ENCODE measurements at regions not wholly inside any gene's neighbourhood (a gene's known extent, or its start where the extent isn't known, plus 50 kb on each side); places are given as distances from the start of the nearest gene placed in this dataset.

- TF ChIP-seq POLR2A (IDR thresholded peaks at IDR 0.05) (no peak), POLR2AphosphoS5 (IDR thresholded peaks at IDR 0.05; ENCODE audit: insufficient read depth in 1 of 2, low read depth in 1 of 2) (no peak)
- TF ChIP-seq, protein P1, sequence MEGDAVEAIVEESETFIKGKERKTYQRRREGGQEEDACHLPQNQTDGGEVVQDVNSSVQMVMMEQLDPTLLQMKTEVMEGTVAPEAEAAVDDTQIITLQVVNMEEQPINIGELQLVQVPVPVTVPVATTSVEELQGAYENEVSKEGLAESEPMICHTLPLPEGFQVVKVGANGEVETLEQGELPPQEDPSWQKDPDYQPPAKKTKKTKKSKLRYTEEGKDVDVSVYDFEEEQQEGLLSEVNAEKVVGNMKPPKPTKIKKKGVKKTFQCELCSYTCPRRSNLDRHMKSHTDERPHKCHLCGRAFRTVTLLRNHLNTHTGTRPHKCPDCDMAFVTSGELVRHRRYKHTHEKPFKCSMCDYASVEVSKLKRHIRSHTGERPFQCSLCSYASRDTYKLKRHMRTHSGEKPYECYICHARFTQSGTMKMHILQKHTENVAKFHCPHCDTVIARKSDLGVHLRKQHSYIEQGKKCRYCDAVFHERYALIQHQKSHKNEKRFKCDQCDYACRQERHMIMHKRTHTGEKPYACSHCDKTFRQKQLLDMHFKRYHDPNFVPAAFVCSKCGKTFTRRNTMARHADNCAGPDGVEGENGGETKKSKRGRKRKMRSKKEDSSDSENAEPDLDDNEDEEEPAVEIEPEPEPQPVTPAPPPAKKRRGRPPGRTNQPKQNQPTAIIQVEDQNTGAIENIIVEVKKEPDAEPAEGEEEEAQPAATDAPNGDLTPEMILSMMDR (IDR thresholded peaks at IDR 0.05), result no peak
- H3K9me3 ChIP-seq, result no peaks in the 10 kb centered on the region
These were observed 308.0 kb upstream of the THRB start for GRCh38 chr3:24802614-24803013.

GRCh38 chr3:24804095-24804494, 309.4 kb upstream of the THRB start:
- Histone ChIP-seq H3K27ac (no peak overlapping the region), H3K4me3 (no peak overlapping the region), H3K4me1 (no peaks in the 10 kb centered on the region), H3K36me3 (no peaks in the 10 kb centered on the region), H3K9me3 (no peaks in the 10 kb centered on the region), H3K27me3 (no peaks in the 10 kb centered on the region)
- DNase-seq (ENCODE audit: extremely low spot score in 2 of 2), result no peak
- intact Hi-C loops (cut with DNase I), result no loop called here
- TF ChIP-seq POLR2AphosphoS5 (IDR thresholded peaks at IDR 0.05; ENCODE audit: insufficient read depth in 1 of 2, low read depth in 1 of 2), result no peak
- TF ChIP-seq POLR2A (IDR thresholded peaks at IDR 0.05), result no peak

More at GRCh38 chr3:24802614-24803013, 308.0 kb upstream of the THRB start:
- Histone ChIP-seq H3K27ac (no peak overlapping the region), H3K27me3 (no peaks in the 10 kb centered on the region), H3K4me1 (no peaks in the 10 kb centered on the region), H3K36me3 (no peaks in the 10 kb centered on the region), H3K4me3 (no peak overlapping the region)
- DNase-seq (ENCODE audit: extremely low spot score in 2 of 2), result no peak
- intact Hi-C loops (cut with DNase I), result no loop called here

DNA sequence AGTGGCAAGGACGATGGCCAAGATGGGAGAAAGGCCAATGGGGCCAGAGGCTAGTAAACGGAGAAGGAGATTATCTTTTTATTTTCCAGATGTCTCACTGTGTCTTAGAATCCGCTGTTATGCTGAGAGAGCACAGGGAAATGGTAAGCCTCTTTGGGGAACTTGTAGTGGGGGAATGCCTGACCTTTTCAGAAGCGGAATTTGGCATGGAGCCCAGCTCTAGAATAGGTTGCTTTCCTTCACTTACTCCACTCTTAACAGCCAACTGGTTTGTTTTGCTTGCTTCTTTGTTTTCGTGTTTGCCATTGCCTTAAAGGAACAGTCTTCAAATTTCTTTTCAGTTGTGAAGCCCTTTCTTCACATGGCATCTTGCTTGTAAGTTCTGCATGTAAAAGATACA, 316.2 kb upstream of the THRB start:
- H3K9me3 ChIP-seq, result no peaks in the 10 kb centered on the region
- no peak overlapping the region for H3K4me3 ChIP-seq
- H3K27me3 ChIP-seq, result no peaks in the 10 kb centered on the region
- no peak for DNase-seq (ENCODE audit: extremely low spot score in 2 of 2)
- H3K27ac ChIP-seq, result no peak overlapping the region
- H3K36me3 ChIP-seq, result no peaks in the 10 kb centered on the region
- TF ChIP-seq, protein P1 (IDR thresholded peaks at IDR 0.05), result no peak
- no peak for TF ChIP-seq POLR2AphosphoS5 (IDR thresholded peaks at IDR 0.05; ENCODE audit: insufficient read depth in 1 of 2, low read depth in 1 of 2)
- no peak for TF ChIP-seq POLR2A (IDR thresholded peaks at IDR 0.05)
- intact Hi-C loops (cut with DNase I), result no loop called here
- no peaks in the 10 kb centered on the region for H3K4me1 ChIP-seq

GRCh38 chr3:24812116-24812515, 317.5 kb upstream of the THRB start:
- intact Hi-C loops (cut with DNase I), result no loop called here
- Histone ChIP-seq H3K36me3 (no peaks in the 10 kb centered on the region), H3K27ac (no peak overlapping the region), H3K27me3 (no peaks in the 10 kb centered on the region), H3K4me3 (no peak overlapping the region), H3K4me1 (no peaks in the 10 kb centered on the region), H3K9me3 (no peaks in the 10 kb centered on the region)
- no peak for DNase-seq (ENCODE audit: extremely low spot score in 2 of 2)
- TF ChIP-seq POLR2A (IDR thresholded peaks at IDR 0.05) (no peak), POLR2AphosphoS5 (IDR thresholded peaks at IDR 0.05; ENCODE audit: insufficient read depth in 1 of 2, low read depth in 1 of 2) (no peak)
- TF ChIP-seq, protein P1 (IDR thresholded peaks at IDR 0.05), result no peak

DNA sequence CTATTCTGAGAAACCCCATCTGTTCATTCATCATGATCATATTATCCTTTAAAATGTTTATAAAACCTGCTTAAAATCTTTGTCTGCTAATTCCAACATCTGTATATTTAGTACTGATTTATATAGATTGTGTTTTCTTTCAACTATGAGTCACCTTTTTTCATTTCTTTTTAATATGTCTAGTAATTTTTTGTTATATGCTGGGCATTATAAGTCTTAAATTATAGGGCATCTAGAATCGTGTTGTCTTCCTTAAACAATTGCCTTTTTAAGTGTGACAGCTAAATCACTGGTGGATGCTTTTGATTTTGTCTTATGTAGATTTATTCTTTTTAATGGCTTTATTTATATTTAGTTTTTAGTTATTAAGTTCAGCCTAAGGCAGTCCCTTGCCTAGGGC, 323.4 kb upstream of the THRB start:
- no peak for DNase-seq (ENCODE audit: extremely low spot score in 2 of 2)
- H3K27ac ChIP-seq, result no peak overlapping the region
- H3K36me3 ChIP-seq, result no peaks in the 10 kb centered on the region

More for the DNA sequence above, 323.4 kb upstream of the THRB start:
- no peak overlapping the region for H3K4me3 ChIP-seq
- H3K27me3 ChIP-seq, result no peaks in the 10 kb centered on the region
- intact Hi-C loops (cut with DNase I), result no loop called here
- no peaks in the 10 kb centered on the region for H3K9me3 ChIP-seq
- no peak for TF ChIP-seq POLR2A (IDR thresholded peaks at IDR 0.05)
- no peak for TF ChIP-seq POLR2AphosphoS5 (IDR thresholded peaks at IDR 0.05; ENCODE audit: insufficient read depth in 1 of 2, low read depth in 1 of 2)
- TF ChIP-seq, protein P1 (IDR thresholded peaks at IDR 0.05), result no peak
- H3K4me1 ChIP-seq, result no peaks in the 10 kb centered on the region
